GM23338 (cell line): ENCODE measurements at regions not wholly inside any gene's neighbourhood (a gene's known extent, or its start where the extent isn't known, plus 50 kb on each side); places are given as distances from the start of the nearest gene placed in this dataset.

Experiments
- ATAC-seq: fragments of 200-7000 bp; cut with Tn5 transposase; 3 replicates; pipeline ENCODE4 v1.9.1; 2020
- DNase-seq: peaks from one replicate; pipeline ENCODE4 v3.0.0-alpha.2; 2015; ENCODE audit warnings: low spot score
- H2AFZ ChIP-seq: fragments of 200-600 bp; sonication (generic); 2 replicates; pipeline ENCODE4 v1.8.0; 2016; ENCODE audit warnings: antibody characterized with exemption, mild to moderate bottlenecking, moderate library complexity
- H3F3A ChIP-seq: fragments of 200-600 bp; sonication (generic); replicated peaks from 2 replicates; pipeline ENCODE4 v1.8.0; 2017; ENCODE audit warnings: antibody characterized with exemption, mixed run types, low read depth
- H3K27ac ChIP-seq: fragments of 200-600 bp; sonication (generic); 2 replicates; pipeline ENCODE4 v1.6.1; 2016; ENCODE audit warnings: low read depth
- H3K27me3 ChIP-seq: fragments of 200-600 bp; sonication (generic); 2 replicates; pipeline ENCODE4 v1.8.0; 2016; ENCODE audit warnings: mild to moderate bottlenecking, mixed run types, moderate library complexity; ENCODE audit not compliant: insufficient read depth
- H3K36me3 ChIP-seq: fragments of 200-600 bp; sonication (generic); 2 replicates; pipeline ENCODE4 v1.8.0; 2016; ENCODE audit warnings: mild to moderate bottlenecking; ENCODE audit not compliant: insufficient read depth
- H3K4me1 ChIP-seq: fragments of 200-600 bp; sonication (generic); 2 replicates; pipeline ENCODE4 v1.8.0; 2016; ENCODE audit warnings: mild to moderate bottlenecking, moderate library complexity; ENCODE audit not compliant: insufficient read depth
- H3K4me2 ChIP-seq: fragments of 200-600 bp; sonication (generic); 2 replicates; pipeline ENCODE4 v1.7.1; 2017; ENCODE audit warnings: mixed run types
- H3K4me3 ChIP-seq: fragments of 200-600 bp; sonication (generic); 2 replicates; pipeline ENCODE4 v1.6.1; 2016; ENCODE audit warnings: mixed run types
- H3K79me2 ChIP-seq: fragments of 200-600 bp; sonication (generic); replicated peaks from 2 replicates; pipeline ENCODE4 v1.8.0; 2017; ENCODE audit warnings: mild to moderate bottlenecking; ENCODE audit not compliant: insufficient read depth
- H3K9me2 ChIP-seq: fragments of 200-600 bp; sonication (generic); 2 replicates; pipeline ENCODE4 v1.8.0; 2017; ENCODE audit not compliant: insufficient read depth
- H4K20me1 ChIP-seq: fragments of 200-600 bp; sonication (generic); replicated peaks from 2 replicates; pipeline ENCODE4 v1.8.0; 2017; ENCODE audit warnings: mild to moderate bottlenecking; ENCODE audit not compliant: insufficient read depth
- H3K27ac Mint-ChIP-seq: 2 replicates; pipeline ENCODE4 v1.8.0; 2020; ENCODE audit warnings: inconsistent platforms, mild to moderate bottlenecking, moderate library complexity, mixed read lengths
- H3K27me3 Mint-ChIP-seq: 3 replicates; pipeline ENCODE4 v1.8.0; 2022; ENCODE audit warnings: low read depth, mild to moderate bottlenecking, moderate library complexity, mixed read lengths, inconsistent platforms; ENCODE audit not compliant: insufficient read depth, poor library complexity
- H3K36me3 Mint-ChIP-seq: 3 replicates; pipeline ENCODE4 v1.8.0; 2021; ENCODE audit warnings: low read depth, mild to moderate bottlenecking, inconsistent platforms, moderate library complexity, mixed read lengths
- H3K4me1 Mint-ChIP-seq: 3 replicates; pipeline ENCODE4 v1.8.0; 2020; ENCODE audit warnings: mild to moderate bottlenecking, inconsistent platforms, mixed read lengths
- H3K4me3 Mint-ChIP-seq: 3 replicates; pipeline ENCODE4 v1.8.0; 2021; ENCODE audit warnings: moderate library complexity, mild to moderate bottlenecking, inconsistent platforms, mixed read lengths
- H3K9me3 Mint-ChIP-seq: 3 replicates; pipeline ENCODE4 v1.8.0; 2020; ENCODE audit warnings: moderate library complexity, mild to moderate bottlenecking, inconsistent platforms, mixed read lengths
- CREB1 ChIP-seq: fragments of 250-450 bp; sonication (Bioruptor Pico); IDR thresholded peaks from 2 replicates; pipeline ENCODE4 v1.5.0; 2020; ENCODE audit warnings: low read depth, mild to moderate bottlenecking, moderate library complexity
- EZH2 ChIP-seq: fragments of 200-600 bp; sonication (generic); IDR thresholded peaks from one replicate; pipeline ENCODE4 v1.8.0; 2017; ENCODE audit warnings: antibody characterized with exemption, mild to moderate bottlenecking, low read depth; ENCODE audit not compliant: unreplicated experiment
- EZH2phosphoT487 ChIP-seq: fragments of 200-600 bp; sonication (generic); IDR thresholded peaks from one replicate; pipeline ENCODE4 v1.8.1; 2018; ENCODE audit warnings: antibody characterized with exemption; ENCODE audit not compliant: unreplicated experiment
- JUNB ChIP-seq: IDR thresholded peaks from one replicate; pipeline ENCODE4 v1.6.1; 2016; ENCODE audit warnings: antibody characterized with exemption; ENCODE audit not compliant: unreplicated experiment
- NANOG ChIP-seq: IDR thresholded peaks from 2 replicates; pipeline ENCODE4 v1.6.1; 2016; ENCODE audit warnings: antibody characterized with exemption, borderline replicate concordance
- POLR2AphosphoS5 ChIP-seq: IDR thresholded peaks from 2 replicates; pipeline ENCODE4 v1.6.1; 2016; ENCODE audit warnings: antibody characterized with exemption, low read depth
- STAT1 ChIP-seq: IDR thresholded peaks from one replicate; pipeline ENCODE4 v1.6.1; 2016; ENCODE audit warnings: antibody characterized with exemption; ENCODE audit not compliant: unreplicated experiment
- ZNF114 ChIP-seq: fragments of 250-450 bp; sonication (Bioruptor Pico); IDR thresholded peaks from 2 replicates; pipeline ENCODE4 v1.5.0; 2020; ENCODE audit warnings: mild to moderate bottlenecking, moderate library complexity
- ZNF331 ChIP-seq: fragments of 250-450 bp; sonication (Bioruptor Pico); IDR thresholded peaks from 2 replicates; pipeline ENCODE4 v1.5.0; 2020; ENCODE audit warnings: low read depth, mild to moderate bottlenecking, moderate library complexity
- TF ChIP-seq, protein P1 (sequence below): IDR thresholded peaks from one replicate; pipeline ENCODE4 v1.6.1; 2018; ENCODE audit warnings: antibody characterized with exemption; ENCODE audit not compliant: unreplicated experiment
- TF ChIP-seq, protein P2 (sequence below): IDR thresholded peaks from 2 replicates; pipeline ENCODE4 v1.6.1; 2016; ENCODE audit warnings: antibody characterized with exemption
- TF ChIP-seq, protein P3 (sequence below), 2 experiments: fragments of 200-600 bp in 1 of 2; sonication (generic) in 1 of 2; conservative IDR thresholded peaks; 2 replicates each; pipeline versions ENCODE4 v1.5.1 to v1.6.1; 2016 to 2017; ENCODE audit warnings: antibody characterized with exemption in 2 of 2, low read depth in 2 of 2, mild to moderate bottlenecking in 2 of 2, moderate library complexity in 1 of 2
- TF ChIP-seq, protein P4 (sequence below): fragments of 250-450 bp; sonication (Bioruptor Pico); IDR thresholded peaks from 2 replicates; pipeline ENCODE4 v1.5.0; 2020; ENCODE audit warnings: mild to moderate bottlenecking, moderate library complexity

DNA sequence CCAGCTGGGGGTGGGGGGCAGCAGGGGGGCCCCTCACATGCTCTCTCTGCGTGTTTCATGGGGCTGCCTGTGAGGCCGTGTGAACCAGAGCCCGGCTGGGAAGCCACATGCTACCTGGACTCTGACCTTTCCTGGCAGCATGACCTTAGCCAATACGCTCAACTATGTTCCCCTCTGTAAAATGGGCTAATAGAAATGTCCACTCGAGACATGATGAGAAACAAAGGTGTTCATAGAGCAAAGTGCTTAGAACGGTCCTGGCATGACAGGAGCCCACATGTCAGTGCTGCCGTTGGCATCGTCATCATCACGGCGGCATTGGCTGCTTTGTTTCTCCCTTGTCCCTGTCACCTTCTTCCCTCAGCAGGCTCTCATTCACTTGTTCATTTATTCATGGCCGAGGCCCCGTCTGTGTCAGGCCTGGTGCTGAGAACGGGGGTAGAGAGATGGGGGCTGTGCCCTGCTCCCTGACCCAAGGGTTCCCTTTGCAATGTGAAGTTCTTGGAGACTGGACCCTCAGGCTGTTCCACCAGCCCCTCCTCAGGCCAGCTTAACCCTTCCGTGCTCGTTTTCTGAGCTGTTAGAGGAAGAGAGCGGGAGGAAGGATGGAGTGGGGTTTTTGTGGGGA lies 291.4 kb downstream of the SEC14L1 start:
- Mint-ChIP-seq H3K36me3 (no peaks in the 10 kb centered on the region), H3K27ac (peak overlapping the region; percentile 43; the same call in 1 of the 2 replicates), H3K27me3 (peaks cover 9% of the 10 kb centered on the region), H3K9me3 (no peaks in the 10 kb centered on the region), H3K4me1 (peaks cover 81% of the 10 kb centered on the region), H3K4me3 (no peak overlapping the region; the same call in 2 of the 3 replicates)
- H4K20me1 ChIP-seq = peaks cover 5% of the 10 kb centered on the region
- H3K27me3 ChIP-seq = no peaks in the 10 kb centered on the region
- H3K79me2 ChIP-seq = peaks cover 65% of the 10 kb centered on the region
- no peak overlapping the region for H3K4me3 ChIP-seq
- H3K9me2 ChIP-seq = no peaks in the 10 kb centered on the region
- H3K4me2 ChIP-seq = peak overlapping the region; percentile 58; the same call in 1 of the 2 replicates
- TF ChIP-seq ZNF114 (CRISPR knock-in tag) = no peak
- TF ChIP-seq EZH2 = no peak
- TF ChIP-seq POLR2AphosphoS5 = no peak
- no peak for TF ChIP-seq STAT1
- no peak for TF ChIP-seq JUNB
- TF ChIP-seq NANOG = no peak
- TF ChIP-seq, protein P1, sequence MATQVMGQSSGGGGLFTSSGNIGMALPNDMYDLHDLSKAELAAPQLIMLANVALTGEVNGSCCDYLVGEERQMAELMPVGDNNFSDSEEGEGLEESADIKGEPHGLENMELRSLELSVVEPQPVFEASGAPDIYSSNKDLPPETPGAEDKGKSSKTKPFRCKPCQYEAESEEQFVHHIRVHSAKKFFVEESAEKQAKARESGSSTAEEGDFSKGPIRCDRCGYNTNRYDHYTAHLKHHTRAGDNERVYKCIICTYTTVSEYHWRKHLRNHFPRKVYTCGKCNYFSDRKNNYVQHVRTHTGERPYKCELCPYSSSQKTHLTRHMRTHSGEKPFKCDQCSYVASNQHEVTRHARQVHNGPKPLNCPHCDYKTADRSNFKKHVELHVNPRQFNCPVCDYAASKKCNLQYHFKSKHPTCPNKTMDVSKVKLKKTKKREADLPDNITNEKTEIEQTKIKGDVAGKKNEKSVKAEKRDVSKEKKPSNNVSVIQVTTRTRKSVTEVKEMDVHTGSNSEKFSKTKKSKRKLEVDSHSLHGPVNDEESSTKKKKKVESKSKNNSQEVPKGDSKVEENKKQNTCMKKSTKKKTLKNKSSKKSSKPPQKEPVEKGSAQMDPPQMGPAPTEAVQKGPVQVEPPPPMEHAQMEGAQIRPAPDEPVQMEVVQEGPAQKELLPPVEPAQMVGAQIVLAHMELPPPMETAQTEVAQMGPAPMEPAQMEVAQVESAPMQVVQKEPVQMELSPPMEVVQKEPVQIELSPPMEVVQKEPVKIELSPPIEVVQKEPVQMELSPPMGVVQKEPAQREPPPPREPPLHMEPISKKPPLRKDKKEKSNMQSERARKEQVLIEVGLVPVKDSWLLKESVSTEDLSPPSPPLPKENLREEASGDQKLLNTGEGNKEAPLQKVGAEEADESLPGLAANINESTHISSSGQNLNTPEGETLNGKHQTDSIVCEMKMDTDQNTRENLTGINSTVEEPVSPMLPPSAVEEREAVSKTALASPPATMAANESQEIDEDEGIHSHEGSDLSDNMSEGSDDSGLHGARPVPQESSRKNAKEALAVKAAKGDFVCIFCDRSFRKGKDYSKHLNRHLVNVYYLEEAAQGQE = no peak
- no peak for TF ChIP-seq EZH2phosphoT487
- TF ChIP-seq ZNF331 = no peak
- TF ChIP-seq, protein P2, sequence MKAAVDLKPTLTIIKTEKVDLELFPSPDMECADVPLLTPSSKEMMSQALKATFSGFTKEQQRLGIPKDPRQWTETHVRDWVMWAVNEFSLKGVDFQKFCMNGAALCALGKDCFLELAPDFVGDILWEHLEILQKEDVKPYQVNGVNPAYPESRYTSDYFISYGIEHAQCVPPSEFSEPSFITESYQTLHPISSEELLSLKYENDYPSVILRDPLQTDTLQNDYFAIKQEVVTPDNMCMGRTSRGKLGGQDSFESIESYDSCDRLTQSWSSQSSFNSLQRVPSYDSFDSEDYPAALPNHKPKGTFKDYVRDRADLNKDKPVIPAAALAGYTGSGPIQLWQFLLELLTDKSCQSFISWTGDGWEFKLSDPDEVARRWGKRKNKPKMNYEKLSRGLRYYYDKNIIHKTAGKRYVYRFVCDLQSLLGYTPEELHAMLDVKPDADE = no peak
- TF ChIP-seq CREB1 (CRISPR knock-in tag) = no peak
- TF ChIP-seq, protein P3, sequence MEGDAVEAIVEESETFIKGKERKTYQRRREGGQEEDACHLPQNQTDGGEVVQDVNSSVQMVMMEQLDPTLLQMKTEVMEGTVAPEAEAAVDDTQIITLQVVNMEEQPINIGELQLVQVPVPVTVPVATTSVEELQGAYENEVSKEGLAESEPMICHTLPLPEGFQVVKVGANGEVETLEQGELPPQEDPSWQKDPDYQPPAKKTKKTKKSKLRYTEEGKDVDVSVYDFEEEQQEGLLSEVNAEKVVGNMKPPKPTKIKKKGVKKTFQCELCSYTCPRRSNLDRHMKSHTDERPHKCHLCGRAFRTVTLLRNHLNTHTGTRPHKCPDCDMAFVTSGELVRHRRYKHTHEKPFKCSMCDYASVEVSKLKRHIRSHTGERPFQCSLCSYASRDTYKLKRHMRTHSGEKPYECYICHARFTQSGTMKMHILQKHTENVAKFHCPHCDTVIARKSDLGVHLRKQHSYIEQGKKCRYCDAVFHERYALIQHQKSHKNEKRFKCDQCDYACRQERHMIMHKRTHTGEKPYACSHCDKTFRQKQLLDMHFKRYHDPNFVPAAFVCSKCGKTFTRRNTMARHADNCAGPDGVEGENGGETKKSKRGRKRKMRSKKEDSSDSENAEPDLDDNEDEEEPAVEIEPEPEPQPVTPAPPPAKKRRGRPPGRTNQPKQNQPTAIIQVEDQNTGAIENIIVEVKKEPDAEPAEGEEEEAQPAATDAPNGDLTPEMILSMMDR (conservative IDR thresholded peaks at IDR 0.05; ENCODE audit: low read depth in 2 of 2) = no peak
- TF ChIP-seq, protein P4, sequence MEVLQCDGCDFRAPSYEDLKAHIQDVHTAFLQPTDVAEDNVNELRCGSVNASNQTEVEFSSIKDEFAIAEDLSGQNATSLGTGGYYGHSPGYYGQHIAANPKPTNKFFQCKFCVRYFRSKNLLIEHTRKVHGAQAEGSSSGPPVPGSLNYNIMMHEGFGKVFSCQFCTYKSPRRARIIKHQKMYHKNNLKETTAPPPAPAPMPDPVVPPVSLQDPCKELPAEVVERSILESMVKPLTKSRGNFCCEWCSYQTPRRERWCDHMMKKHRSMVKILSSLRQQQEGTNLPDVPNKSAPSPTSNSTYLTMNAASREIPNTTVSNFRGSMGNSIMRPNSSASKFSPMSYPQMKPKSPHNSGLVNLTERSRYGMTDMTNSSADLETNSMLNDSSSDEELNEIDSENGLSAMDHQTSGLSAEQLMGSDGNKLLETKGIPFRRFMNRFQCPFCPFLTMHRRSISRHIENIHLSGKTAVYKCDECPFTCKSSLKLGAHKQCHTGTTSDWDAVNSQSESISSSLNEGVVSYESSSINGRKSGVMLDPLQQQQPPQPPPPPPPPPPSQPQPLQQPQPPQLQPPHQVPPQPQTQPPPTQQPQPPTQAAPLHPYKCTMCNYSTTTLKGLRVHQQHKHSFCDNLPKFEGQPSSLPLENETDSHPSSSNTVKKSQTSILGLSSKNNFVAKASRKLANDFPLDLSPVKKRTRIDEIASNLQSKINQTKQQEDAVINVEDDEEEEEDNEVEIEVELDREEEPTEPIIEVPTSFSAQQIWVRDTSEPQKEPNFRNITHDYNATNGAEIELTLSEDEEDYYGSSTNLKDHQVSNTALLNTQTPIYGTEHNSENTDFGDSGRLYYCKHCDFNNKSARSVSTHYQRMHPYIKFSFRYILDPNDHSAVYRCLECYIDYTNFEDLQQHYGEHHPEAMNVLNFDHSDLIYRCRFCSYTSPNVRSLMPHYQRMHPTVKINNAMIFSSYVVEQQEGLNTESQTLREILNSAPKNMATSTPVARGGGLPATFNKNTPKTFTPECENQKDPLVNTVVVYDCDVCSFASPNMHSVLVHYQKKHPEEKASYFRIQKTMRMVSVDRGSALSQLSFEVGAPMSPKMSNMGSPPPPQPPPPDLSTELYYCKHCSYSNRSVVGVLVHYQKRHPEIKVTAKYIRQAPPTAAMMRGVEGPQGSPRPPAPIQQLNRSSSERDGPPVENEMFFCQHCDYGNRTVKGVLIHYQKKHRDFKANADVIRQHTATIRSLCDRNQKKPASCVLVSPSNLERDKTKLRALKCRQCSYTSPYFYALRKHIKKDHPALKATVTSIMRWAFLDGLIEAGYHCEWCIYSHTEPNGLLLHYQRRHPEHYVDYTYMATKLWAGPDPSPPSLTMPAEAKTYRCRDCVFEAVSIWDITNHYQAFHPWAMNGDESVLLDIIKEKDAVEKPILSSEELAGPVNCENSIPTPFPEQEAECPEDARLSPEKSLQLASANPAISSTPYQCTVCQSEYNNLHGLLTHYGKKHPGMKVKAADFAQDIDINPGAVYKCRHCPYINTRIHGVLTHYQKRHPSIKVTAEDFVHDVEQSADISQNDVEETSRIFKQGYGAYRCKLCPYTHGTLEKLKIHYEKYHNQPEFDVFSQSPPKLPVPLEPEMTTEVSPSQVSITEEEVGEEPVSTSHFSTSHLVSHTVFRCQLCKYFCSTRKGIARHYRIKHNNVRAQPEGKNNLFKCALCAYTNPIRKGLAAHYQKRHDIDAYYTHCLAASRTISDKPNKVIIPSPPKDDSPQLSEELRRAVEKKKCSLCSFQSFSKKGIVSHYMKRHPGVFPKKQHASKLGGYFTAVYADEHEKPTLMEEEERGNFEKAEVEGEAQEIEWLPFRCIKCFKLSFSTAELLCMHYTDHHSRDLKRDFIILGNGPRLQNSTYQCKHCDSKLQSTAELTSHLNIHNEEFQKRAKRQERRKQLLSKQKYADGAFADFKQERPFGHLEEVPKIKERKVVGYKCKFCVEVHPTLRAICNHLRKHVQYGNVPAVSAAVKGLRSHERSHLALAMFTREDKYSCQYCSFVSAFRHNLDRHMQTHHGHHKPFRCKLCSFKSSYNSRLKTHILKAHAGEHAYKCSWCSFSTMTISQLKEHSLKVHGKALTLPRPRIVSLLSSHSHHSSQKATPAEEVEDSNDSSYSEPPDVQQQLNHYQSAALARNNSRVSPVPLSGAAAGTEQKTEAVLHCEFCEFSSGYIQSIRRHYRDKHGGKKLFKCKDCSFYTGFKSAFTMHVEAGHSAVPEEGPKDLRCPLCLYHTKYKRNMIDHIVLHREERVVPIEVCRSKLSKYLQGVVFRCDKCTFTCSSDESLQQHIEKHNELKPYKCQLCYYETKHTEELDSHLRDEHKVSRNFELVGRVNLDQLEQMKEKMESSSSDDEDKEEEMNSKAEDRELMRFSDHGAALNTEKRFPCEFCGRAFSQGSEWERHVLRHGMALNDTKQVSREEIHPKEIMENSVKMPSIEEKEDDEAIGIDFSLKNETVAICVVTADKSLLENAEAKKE (CRISPR knock-in tag) = no peak
- no peaks in the 10 kb centered on the region for H3K36me3 ChIP-seq
- H3K27ac ChIP-seq = no peak overlapping the region
- no peak for ATAC-seq
- no peak overlapping the region for H2AFZ ChIP-seq
- H3F3A ChIP-seq = 0 out of 2 replicates have a peak, but pooled peaks cover 5% of the 10 kb centered on the region
- peaks cover 41% of the 10 kb centered on the region for H3K4me1 ChIP-seq
- no peak for DNase-seq
